ENCODE measurements at regions not wholly inside any gene's neighbourhood (a gene's known extent, or its start where the extent isn't known, plus 50 kb on each side); places are given as distances from the start of the nearest gene placed in this dataset.
A peak's percentile ranks its signal among the peaks of the same experiment; 100 is the strongest.

DNA sequence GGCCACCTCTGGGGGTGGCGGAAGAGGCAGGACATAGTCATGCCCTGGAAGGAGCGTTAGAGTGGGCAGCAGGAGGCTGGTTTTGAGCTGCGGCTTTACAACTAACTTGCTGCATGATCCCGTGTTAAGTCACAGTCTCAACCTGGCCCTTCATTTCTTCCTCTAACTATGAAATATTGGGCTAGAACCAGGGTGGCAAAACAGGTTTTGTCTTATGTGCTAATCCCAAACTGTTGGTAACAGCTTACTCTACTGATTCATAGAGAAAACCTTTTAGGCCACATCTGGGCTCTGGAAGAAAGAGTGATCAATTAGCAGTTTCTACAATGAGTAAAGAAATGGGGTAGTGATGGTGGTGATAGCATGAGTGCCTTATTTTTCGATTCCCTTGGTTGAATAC is 74.1 kb upstream of the CLINT1 start:
- H3K4me1 Mint-ChIP-seq (ENCODE audit: low read depth) = no peaks in the 10 kb centered on the region
- no peak overlapping the region for H3K27ac Mint-ChIP-seq
- H3K9me3 Mint-ChIP-seq (ENCODE audit: low read depth) = no peaks in the 10 kb centered on the region

DNA sequence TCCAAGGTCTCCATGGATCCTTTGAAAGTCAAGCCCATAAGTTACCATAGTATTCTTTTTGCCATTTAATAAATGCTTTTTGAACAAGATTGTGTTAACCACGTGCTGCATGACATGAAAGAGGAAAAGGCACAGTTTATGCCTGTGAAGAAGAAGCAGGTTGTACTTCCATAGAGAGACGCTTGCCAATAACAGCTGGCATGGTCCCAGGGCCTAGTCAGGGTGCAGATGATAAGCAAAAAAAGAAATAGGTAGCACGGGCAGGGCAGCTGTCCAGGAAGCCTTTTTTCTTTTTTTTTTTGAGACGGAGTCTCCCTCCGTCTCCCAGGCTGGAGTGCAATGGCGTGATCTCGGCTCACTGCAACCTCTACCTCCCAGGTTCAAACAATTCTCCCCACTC is 71.8 kb upstream of the CLINT1 start:
- Mint-ChIP-seq H3K36me3 (ENCODE audit: insufficient read depth) (no peaks in the 10 kb centered on the region), H3K4me1 (ENCODE audit: low read depth) (peaks cover 15% of the 10 kb centered on the region), H3K27ac (no peak overlapping the region), H3K9me3 (ENCODE audit: low read depth) (no peaks in the 10 kb centered on the region), H3K4me3 (ENCODE audit: low read depth) (no peak overlapping the region), H3K27me3 (no peaks in the 10 kb centered on the region)
- DNase-seq (ENCODE audit: low spot score, unreplicated experiment) = no peak
- TF ChIP-seq, protein P1, sequence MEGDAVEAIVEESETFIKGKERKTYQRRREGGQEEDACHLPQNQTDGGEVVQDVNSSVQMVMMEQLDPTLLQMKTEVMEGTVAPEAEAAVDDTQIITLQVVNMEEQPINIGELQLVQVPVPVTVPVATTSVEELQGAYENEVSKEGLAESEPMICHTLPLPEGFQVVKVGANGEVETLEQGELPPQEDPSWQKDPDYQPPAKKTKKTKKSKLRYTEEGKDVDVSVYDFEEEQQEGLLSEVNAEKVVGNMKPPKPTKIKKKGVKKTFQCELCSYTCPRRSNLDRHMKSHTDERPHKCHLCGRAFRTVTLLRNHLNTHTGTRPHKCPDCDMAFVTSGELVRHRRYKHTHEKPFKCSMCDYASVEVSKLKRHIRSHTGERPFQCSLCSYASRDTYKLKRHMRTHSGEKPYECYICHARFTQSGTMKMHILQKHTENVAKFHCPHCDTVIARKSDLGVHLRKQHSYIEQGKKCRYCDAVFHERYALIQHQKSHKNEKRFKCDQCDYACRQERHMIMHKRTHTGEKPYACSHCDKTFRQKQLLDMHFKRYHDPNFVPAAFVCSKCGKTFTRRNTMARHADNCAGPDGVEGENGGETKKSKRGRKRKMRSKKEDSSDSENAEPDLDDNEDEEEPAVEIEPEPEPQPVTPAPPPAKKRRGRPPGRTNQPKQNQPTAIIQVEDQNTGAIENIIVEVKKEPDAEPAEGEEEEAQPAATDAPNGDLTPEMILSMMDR (IDR thresholded peaks at IDR 0.05; ENCODE audit: unreplicated experiment) = no peak

More for the DNA sequence above, 74.1 kb upstream of the CLINT1 start:
- no peaks in the 10 kb centered on the region for H3K27me3 Mint-ChIP-seq
- DNase-seq (ENCODE audit: low spot score, unreplicated experiment) = no peak
- no peaks in the 10 kb centered on the region for H3K36me3 Mint-ChIP-seq (ENCODE audit: insufficient read depth)
- TF ChIP-seq, protein P1 (IDR thresholded peaks at IDR 0.05; ENCODE audit: unreplicated experiment) = no peak
- H3K4me3 Mint-ChIP-seq (ENCODE audit: low read depth) = no peak overlapping the region

DNA sequence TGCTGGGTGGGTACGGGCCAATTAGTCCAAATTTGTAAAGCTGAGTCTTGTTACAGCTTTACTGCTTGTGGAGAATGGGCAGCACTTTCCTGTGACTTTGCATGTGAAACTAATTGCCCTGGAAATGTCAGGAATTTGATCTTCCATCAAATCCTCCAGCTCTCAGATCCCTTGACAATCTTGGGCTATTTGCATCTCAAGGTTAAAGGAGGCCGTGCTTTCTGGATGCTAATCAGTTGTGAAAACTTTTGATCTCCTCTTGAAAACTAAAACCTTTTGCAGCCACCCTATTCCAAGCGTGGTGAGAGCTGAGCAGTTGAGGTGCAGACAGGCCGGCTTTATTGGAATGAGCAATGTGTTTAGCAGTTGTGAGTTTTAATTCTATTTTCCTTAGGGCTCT is 68.0 kb upstream of the CLINT1 start:
- no peak overlapping the region for H3K4me3 Mint-ChIP-seq (ENCODE audit: low read depth)
- no peak for DNase-seq (ENCODE audit: low spot score, unreplicated experiment)
- no peak overlapping the region for H3K27ac Mint-ChIP-seq
- TF ChIP-seq, protein P1 (IDR thresholded peaks at IDR 0.05; ENCODE audit: unreplicated experiment) = no peak
- no peaks in the 10 kb centered on the region for H3K36me3 Mint-ChIP-seq (ENCODE audit: insufficient read depth)
- H3K4me1 Mint-ChIP-seq (ENCODE audit: low read depth) = peaks cover 25% of the 10 kb centered on the region
- H3K9me3 Mint-ChIP-seq (ENCODE audit: low read depth) = no peaks in the 10 kb centered on the region
- no peaks in the 10 kb centered on the region for H3K27me3 Mint-ChIP-seq

DNA sequence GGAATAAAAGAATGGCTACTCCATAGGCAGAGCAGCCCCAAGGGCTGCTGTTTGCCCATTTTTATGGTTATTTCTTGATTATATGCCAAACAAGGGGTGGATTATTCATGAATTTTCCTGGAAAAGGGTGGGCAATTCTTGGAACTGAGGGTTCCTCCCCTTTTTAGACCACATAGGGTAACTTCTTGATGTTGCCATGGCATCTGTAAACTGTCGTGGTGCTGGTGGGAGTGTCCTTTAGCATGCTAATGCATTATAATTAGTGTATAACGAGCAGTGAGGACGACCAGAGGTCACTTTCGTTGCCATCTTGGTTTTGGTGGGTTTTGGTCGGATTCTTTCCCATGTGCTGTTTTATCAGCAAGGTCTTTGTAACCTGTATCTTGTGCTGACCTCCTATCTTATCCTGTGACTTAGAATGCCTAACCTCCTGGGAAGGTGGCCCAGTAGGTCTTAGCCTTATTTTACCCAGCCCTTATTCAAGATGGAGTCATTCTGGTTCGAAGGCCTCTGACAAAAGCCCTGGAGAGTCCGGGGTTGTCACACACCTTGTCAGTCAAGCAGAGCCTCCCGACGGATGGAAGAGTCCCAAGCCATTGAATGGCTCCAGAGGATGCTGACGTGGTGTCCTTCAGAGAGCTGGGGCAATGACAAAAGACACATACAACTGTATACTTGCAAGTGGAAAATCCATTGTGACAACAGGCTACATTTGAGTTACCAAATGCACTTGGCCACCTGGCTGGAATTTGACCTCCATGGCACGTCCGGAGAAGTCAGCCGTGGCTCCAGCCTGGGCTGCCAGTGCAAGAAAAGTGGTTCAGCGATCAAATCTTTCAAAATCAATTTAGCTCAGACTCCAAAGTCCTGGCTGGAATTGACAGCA is 67.1 kb upstream of the CLINT1 start:
- H3K4me1 Mint-ChIP-seq (ENCODE audit: low read depth) = peaks cover 25% of the 10 kb centered on the region
- no peaks in the 10 kb centered on the region for H3K36me3 Mint-ChIP-seq (ENCODE audit: insufficient read depth)
- H3K4me3 Mint-ChIP-seq (ENCODE audit: low read depth) = no peak overlapping the region
- H3K27me3 Mint-ChIP-seq = no peaks in the 10 kb centered on the region
- no peak overlapping the region for H3K27ac Mint-ChIP-seq
- H3K9me3 Mint-ChIP-seq (ENCODE audit: low read depth) = no peaks in the 10 kb centered on the region
- DNase-seq (ENCODE audit: low spot score, unreplicated experiment) = no peak
- TF ChIP-seq, protein P1 (IDR thresholded peaks at IDR 0.05; ENCODE audit: unreplicated experiment) = no peak

DNA sequence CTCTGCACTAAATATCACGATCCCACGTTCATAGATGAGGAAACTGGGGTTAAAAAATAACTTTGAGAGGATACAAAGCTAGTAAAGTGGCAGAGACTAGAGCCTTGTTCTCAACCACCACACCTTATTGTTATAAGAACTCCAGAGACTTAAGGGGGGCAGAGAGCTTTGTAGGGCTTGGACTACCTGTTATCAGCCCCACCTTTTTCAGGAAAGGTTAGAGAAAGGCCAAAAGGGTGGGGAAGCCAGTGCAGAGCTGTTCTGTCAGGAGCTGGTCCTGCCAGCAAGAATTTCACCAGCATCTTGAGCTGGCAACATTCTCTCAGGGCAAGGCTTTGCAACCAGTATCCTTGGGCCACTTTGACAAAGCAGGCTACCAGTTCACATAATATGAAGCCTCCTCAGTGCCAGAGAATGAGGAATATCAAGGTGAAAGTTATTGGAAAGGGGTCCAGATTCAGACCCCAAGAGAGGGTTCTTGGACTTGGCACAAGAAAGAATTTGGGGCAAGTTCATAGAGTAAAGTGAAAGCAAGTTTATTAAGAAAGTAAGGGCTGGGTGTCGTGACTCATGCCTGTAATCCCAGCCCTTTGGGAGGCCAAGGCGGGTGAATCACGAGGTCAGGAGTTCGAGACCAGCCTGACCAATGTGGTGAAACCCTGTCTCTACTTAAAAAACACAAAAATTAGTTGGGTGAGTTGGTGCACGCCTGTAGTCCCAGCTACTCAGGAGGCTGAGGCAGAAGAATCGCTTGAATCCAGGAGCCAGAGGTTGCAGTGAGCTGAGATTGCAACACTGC is 66.2 kb upstream of the CLINT1 start:
- H3K4me3 Mint-ChIP-seq (ENCODE audit: low read depth) = no peak overlapping the region
- no peak for DNase-seq (ENCODE audit: low spot score, unreplicated experiment)
- H3K36me3 Mint-ChIP-seq (ENCODE audit: insufficient read depth) = no peaks in the 10 kb centered on the region
- H3K9me3 Mint-ChIP-seq (ENCODE audit: low read depth) = no peaks in the 10 kb centered on the region
- TF ChIP-seq, protein P1 (IDR thresholded peaks at IDR 0.05; ENCODE audit: unreplicated experiment) = no peak
- H3K27ac Mint-ChIP-seq = peak overlapping the region; percentile 41
- H3K27me3 Mint-ChIP-seq = peaks cover under 1% of the 10 kb centered on the region
- H3K4me1 Mint-ChIP-seq (ENCODE audit: low read depth) = peaks cover 27% of the 10 kb centered on the region
